ENCODE measurements at regions not wholly inside any gene's neighbourhood (a gene's known extent, or its start where the extent isn't known, plus 50 kb on each side); places are given as distances from the start of the nearest gene placed in this dataset.

GRCh38 chr2:220000586-220000985 is 373.2 kb downstream of the SLC4A3 start:
- Mint-ChIP-seq H3K27ac (no peak overlapping the region), H3K27me3 (ENCODE audit: low read depth) (no peaks in the 10 kb centered on the region), H3K4me1 (ENCODE audit: low read depth) (no peaks in the 10 kb centered on the region), H3K4me3 (no peak overlapping the region), H3K9me3 (no peaks in the 10 kb centered on the region), H3K36me3 (ENCODE audit: low read depth) (no peaks in the 10 kb centered on the region)

- no peaks in the 10 kb centered on the region for H3K4me1 Mint-ChIP-seq (ENCODE audit: low read depth)
- H3K27ac Mint-ChIP-seq, result no peak overlapping the region
- no peak overlapping the region for H3K4me3 Mint-ChIP-seq
- H3K9me3 Mint-ChIP-seq, result no peaks in the 10 kb centered on the region
- no peaks in the 10 kb centered on the region for H3K27me3 Mint-ChIP-seq (ENCODE audit: low read depth)
- H3K36me3 Mint-ChIP-seq (ENCODE audit: low read depth), result no peaks in the 10 kb centered on the region
These were observed 374.3 kb downstream of the SLC4A3 start for GRCh38 chr2:220001751-220002150.

DNA sequence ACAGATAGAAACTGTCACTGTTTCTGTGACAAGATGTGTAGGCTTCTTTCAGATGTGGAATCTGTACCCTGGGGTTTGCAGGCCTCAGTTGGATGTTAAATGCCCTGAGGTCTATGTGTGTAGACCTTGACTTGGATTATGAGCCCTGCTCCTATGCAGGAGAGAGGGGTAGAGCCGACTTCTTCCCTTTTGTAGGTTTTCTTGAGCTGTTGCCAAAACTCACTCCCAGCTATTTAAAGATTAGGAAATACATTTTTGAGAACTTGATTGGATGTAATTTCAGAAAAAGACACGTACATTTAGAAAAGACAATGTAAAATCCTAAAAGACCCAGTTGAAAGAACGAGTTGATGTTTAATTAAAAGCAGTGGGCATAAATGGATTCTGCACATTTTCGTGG is 374.8 kb downstream of the SLC4A3 start:
- no peak overlapping the region for H3K27ac Mint-ChIP-seq
- no peaks in the 10 kb centered on the region for H3K36me3 Mint-ChIP-seq (ENCODE audit: low read depth)
- H3K4me1 Mint-ChIP-seq (ENCODE audit: low read depth), result no peaks in the 10 kb centered on the region
- H3K4me3 Mint-ChIP-seq, result no peak overlapping the region
- H3K27me3 Mint-ChIP-seq (ENCODE audit: low read depth), result no peaks in the 10 kb centered on the region
- H3K9me3 Mint-ChIP-seq, result no peaks in the 10 kb centered on the region

DNA sequence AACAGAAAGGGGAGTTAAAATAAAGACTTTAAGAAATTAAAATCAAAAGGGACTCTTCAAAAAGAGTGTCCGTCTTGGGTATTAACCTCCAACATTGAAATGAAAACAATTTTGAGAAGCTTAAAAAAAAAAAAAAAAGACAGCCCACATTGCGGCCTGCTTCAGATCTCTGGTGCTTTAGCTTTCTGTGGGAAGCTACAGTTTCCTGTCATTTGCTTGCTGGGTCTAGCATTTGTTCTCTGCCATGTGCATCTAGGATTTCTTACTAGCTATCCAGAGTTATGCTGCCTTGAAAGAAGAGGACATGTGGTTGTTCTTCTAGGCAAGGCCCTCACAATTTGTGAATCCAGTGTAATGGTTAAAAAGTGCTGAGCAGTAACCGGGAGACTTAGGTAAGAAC is 375.3 kb downstream of the SLC4A3 start:
- Mint-ChIP-seq H3K36me3 (ENCODE audit: low read depth) (no peaks in the 10 kb centered on the region), H3K4me3 (no peak overlapping the region), H3K4me1 (ENCODE audit: low read depth) (no peaks in the 10 kb centered on the region), H3K27me3 (ENCODE audit: low read depth) (no peaks in the 10 kb centered on the region), H3K27ac (no peak overlapping the region), H3K9me3 (no peaks in the 10 kb centered on the region)

DNA sequence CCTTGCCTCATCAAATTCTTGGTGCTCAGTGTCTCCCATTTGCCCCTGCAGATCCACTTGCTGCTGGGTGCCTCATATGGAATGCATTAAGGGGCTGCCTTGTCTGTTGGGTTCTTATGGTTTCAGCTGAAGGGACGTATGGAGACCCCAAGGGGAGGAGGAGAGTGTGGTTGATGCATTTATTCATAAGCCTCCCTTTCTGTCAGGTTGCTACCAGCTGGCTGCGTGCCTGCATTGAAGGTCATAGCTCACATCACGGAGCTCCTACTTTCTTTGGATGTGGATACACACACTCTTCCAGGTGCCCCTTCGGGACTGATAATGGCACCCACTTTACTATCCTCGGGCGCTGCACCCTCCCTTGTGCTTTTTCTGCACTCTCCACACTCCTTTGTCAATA is 377.9 kb downstream of the SLC4A3 start:
- H3K27me3 Mint-ChIP-seq (ENCODE audit: low read depth), result no peaks in the 10 kb centered on the region
- no peaks in the 10 kb centered on the region for H3K36me3 Mint-ChIP-seq (ENCODE audit: low read depth)
- no peaks in the 10 kb centered on the region for H3K4me1 Mint-ChIP-seq (ENCODE audit: low read depth)
- H3K9me3 Mint-ChIP-seq, result no peaks in the 10 kb centered on the region
- H3K4me3 Mint-ChIP-seq, result no peak overlapping the region
- H3K27ac Mint-ChIP-seq, result no peak overlapping the region

- no peaks in the 10 kb centered on the region for H3K36me3 Mint-ChIP-seq (ENCODE audit: low read depth)
- H3K4me3 Mint-ChIP-seq, result no peak overlapping the region
- H3K27ac Mint-ChIP-seq, result no peak overlapping the region
- H3K9me3 Mint-ChIP-seq, result no peaks in the 10 kb centered on the region
- H3K27me3 Mint-ChIP-seq (ENCODE audit: low read depth), result no peaks in the 10 kb centered on the region
- H3K4me1 Mint-ChIP-seq (ENCODE audit: low read depth), result no peaks in the 10 kb centered on the region
These were observed 378.8 kb downstream of the SLC4A3 start for GRCh38 chr2:220006152-220006621.

GRCh38 chr2:220011859-220012258 is 384.4 kb downstream of the SLC4A3 start:
- Mint-ChIP-seq H3K9me3 (no peaks in the 10 kb centered on the region), H3K4me1 (ENCODE audit: low read depth) (no peaks in the 10 kb centered on the region), H3K4me3 (no peak overlapping the region), H3K36me3 (ENCODE audit: low read depth) (no peaks in the 10 kb centered on the region), H3K27me3 (ENCODE audit: low read depth) (no peaks in the 10 kb centered on the region), H3K27ac (no peak overlapping the region)

- Mint-ChIP-seq H3K9me3 (no peaks in the 10 kb centered on the region), H3K4me1 (ENCODE audit: low read depth) (no peaks in the 10 kb centered on the region), H3K4me3 (no peak overlapping the region), H3K36me3 (ENCODE audit: low read depth) (no peaks in the 10 kb centered on the region), H3K27me3 (ENCODE audit: low read depth) (no peaks in the 10 kb centered on the region), H3K27ac (no peak overlapping the region)
These were observed 387.5 kb downstream of the SLC4A3 start for GRCh38 chr2:220014961-220015360.

DNA sequence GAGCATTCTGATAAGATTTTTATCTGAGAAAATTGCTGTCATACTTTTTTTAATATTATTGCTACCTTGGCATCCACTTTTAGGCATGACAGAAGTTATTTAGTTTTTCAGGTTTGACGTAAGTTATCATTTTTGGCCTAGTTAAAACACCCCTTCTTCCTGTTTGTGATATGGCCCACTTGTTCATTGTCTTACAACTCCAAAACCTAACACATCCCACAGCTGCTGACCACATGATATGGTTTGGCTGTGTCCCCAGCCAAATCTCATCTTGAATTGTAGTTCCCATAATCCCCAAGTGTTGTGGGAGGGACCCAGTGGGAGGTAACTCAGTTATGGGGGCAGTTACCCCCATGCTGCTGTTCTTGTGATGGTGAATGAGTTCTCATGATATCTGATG is 388.1 kb downstream of the SLC4A3 start:
- H3K27ac Mint-ChIP-seq, result no peak overlapping the region
- H3K36me3 Mint-ChIP-seq (ENCODE audit: low read depth), result no peaks in the 10 kb centered on the region
- no peaks in the 10 kb centered on the region for H3K27me3 Mint-ChIP-seq (ENCODE audit: low read depth)
- H3K9me3 Mint-ChIP-seq, result no peaks in the 10 kb centered on the region
- no peak overlapping the region for H3K4me3 Mint-ChIP-seq
- H3K4me1 Mint-ChIP-seq (ENCODE audit: low read depth), result no peaks in the 10 kb centered on the region

GRCh38 chr2:220025207-220025606 is 397.8 kb downstream of the SLC4A3 start:
- Mint-ChIP-seq H3K27me3 (ENCODE audit: low read depth) (no peaks in the 10 kb centered on the region), H3K9me3 (no peaks in the 10 kb centered on the region), H3K36me3 (ENCODE audit: low read depth) (no peaks in the 10 kb centered on the region), H3K4me1 (ENCODE audit: low read depth) (no peaks in the 10 kb centered on the region), H3K4me3 (no peak overlapping the region), H3K27ac (no peak overlapping the region)

DNA sequence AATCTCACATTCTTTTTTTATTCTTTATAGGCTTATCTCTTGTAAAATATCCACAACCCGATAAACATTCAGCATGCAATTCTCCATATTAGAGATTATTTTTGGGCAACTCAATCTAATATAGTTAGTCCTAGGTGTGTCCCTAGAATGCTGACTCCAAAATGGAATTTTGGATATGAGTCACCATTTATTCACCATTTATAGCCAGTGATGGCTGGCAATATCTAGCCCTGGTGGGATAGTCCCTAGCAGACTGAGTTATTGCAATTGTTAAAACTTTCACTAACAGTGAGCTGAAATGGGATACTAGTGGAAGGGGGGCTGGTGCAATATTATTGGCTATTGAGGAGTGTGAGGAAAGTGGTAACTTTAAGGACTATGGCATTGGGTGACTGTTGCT is 401.6 kb downstream of the SLC4A3 start:
- H3K27me3 Mint-ChIP-seq (ENCODE audit: low read depth), result no peaks in the 10 kb centered on the region
- H3K27ac Mint-ChIP-seq, result no peak overlapping the region
- H3K36me3 Mint-ChIP-seq (ENCODE audit: low read depth), result no peaks in the 10 kb centered on the region
- H3K4me1 Mint-ChIP-seq (ENCODE audit: low read depth), result no peaks in the 10 kb centered on the region
- no peaks in the 10 kb centered on the region for H3K9me3 Mint-ChIP-seq
- H3K4me3 Mint-ChIP-seq, result no peak overlapping the region

DNA sequence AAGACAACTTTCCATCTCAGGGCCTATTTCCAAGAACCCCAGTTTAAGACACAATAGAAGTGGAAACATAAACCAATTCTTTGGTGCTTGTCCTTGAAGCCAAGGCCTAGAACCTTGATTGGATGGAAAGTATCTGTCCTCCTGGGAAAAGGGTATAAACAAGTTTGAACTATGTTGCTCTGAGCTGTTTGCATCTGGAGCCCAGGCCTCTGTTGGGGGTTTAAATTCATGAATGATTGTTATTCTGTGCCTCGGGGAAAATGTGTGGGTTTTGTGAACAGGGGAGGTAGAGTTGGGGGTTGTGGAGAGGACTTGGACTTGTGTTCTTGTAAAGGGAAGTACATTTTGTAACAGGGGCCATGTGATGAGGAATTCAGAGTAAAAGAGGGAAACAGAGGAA is 406.1 kb downstream of the SLC4A3 start:
- Mint-ChIP-seq H3K9me3 (no peaks in the 10 kb centered on the region), H3K27me3 (ENCODE audit: low read depth) (no peaks in the 10 kb centered on the region), H3K36me3 (ENCODE audit: low read depth) (no peaks in the 10 kb centered on the region), H3K4me1 (ENCODE audit: low read depth) (no peaks in the 10 kb centered on the region), H3K4me3 (no peak overlapping the region), H3K27ac (no peak overlapping the region)

- Mint-ChIP-seq H3K4me3 (no peak overlapping the region), H3K4me1 (ENCODE audit: low read depth) (no peaks in the 10 kb centered on the region), H3K9me3 (no peaks in the 10 kb centered on the region), H3K36me3 (ENCODE audit: low read depth) (no peaks in the 10 kb centered on the region), H3K27me3 (ENCODE audit: low read depth) (no peaks in the 10 kb centered on the region), H3K27ac (no peak overlapping the region)
These were observed 407.1 kb downstream of the SLC4A3 start for GRCh38 chr2:220034426-220035130.

- H3K27ac Mint-ChIP-seq, result no peak overlapping the region
These were observed 409.0 kb downstream of the SLC4A3 start for GRCh38 chr2:220036431-220036830.

DNA sequence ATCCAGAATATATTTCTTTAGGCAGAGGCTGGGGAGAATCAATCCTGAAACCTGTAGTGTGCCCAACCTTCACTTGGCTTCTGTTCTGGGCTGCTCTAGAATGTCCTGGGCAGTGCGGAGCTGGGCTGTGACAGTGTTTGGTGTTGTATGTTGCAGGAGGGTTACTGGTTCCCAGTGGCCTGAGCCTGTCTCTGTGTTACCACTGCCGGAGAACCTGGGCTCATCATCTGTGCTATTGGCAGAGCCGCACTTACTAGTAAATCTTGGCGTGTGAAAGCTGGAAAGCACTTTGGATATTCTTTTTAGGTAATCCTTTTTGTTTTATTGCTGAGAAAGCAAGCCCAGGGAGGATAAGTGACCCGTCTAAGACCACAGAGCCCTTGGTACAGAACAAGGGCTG is 412.9 kb downstream of the SLC4A3 start:
- Mint-ChIP-seq H3K36me3 (ENCODE audit: low read depth) (no peaks in the 10 kb centered on the region), H3K4me3 (no peak overlapping the region), H3K4me1 (ENCODE audit: low read depth) (no peaks in the 10 kb centered on the region), H3K27ac (no peak overlapping the region), H3K9me3 (no peaks in the 10 kb centered on the region), H3K27me3 (ENCODE audit: low read depth) (no peaks in the 10 kb centered on the region)

More at GRCh38 chr2:220036431-220036830, 409.0 kb downstream of the SLC4A3 start:
- Mint-ChIP-seq H3K9me3 (no peaks in the 10 kb centered on the region), H3K4me3 (no peak overlapping the region), H3K4me1 (ENCODE audit: low read depth) (no peaks in the 10 kb centered on the region), H3K27me3 (ENCODE audit: low read depth) (no peaks in the 10 kb centered on the region), H3K36me3 (ENCODE audit: low read depth) (no peaks in the 10 kb centered on the region)

DNA sequence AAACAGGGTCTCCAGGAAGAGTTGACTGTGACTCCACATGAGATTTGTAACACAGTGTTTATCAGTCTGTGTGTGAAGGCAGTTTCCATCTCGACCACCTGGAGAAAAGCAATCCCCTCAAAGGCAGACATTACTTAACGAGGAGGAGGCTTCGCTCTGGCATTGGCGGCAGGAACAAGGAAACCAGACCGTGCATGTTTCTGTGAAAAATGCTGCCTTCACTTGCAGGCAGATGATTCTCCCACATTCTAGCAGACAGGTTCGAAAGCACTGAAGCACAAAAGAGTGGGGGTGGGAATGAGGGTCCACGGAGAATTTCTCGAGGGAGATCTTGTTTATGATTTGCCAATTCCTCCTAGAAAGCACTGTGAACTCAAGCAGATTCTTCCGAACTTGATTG is 414.0 kb downstream of the SLC4A3 start:
- Mint-ChIP-seq H3K36me3 (ENCODE audit: low read depth) (no peaks in the 10 kb centered on the region), H3K27me3 (ENCODE audit: low read depth) (no peaks in the 10 kb centered on the region), H3K27ac (no peak overlapping the region), H3K4me3 (no peak overlapping the region), H3K4me1 (ENCODE audit: low read depth) (no peaks in the 10 kb centered on the region), H3K9me3 (no peaks in the 10 kb centered on the region)

All from T-helper 1 cell treated with Interleukin-12 subunit alpha and Interleukin-12 subunit beta and Interleukin-4 antibody, amounts not matched to agents 30 μg/mL and 1 μg/mL, for 36 hours (primary cell).